SK-N-SH (cell line): ENCODE measurements at regions not wholly inside any gene's neighbourhood (a gene's known extent, or its start where the extent isn't known, plus 50 kb on each side); places are given as distances from the start of the nearest gene placed in this dataset.

Experiments used
- CTCF ChIA-PET: fragments of 300-600, 350-600 bp; formaldehyde crosslinking; extraction: SDS; loops from one replicate; lab custom pipeline; 2021; lab: Yijun Ruan, JAX
- POLR2A ChIA-PET: fragments of 350-600 bp; sonication (Branson Sonifier 250); formaldehyde crosslinking; extraction: SDS; loops from one replicate; lab custom pipeline; 2020; ENCODE audit warnings: antibody characterized with exemption, inconsistent platforms; lab: Yijun Ruan, JAX
- DNase-seq: peaks from one replicate; pipeline ENCODE4 v3.0.0; 2012
- H2AFZ ChIP-seq: fragments of 200-600 bp; sonication (generic); 2 replicates; pipeline ENCODE4 v1.8.1; 2016; ENCODE audit warnings: antibody characterized with exemption, mild to moderate bottlenecking, low read depth
- H3F3A ChIP-seq: fragments of 200-600 bp; sonication (generic); replicated peaks from 2 replicates; pipeline ENCODE3; 2016; ENCODE audit warnings: antibody characterized with exemption, mild to moderate bottlenecking; ENCODE audit not compliant: insufficient read depth
- H3K27ac ChIP-seq, 2 experiments: fragments of 200-500 bp in 1 of 2; fragments of 200-600 bp in 1 of 2; sonication (Bioruptor generic) in 1 of 2; sonication (generic), shearing (Covaris generic) in 1 of 2; 2 replicates each; pipeline versions ENCODE4 v1.5.1 to v1.6.1; 2014 to 2016; ENCODE audit warnings: low read depth in 2 of 2, inconsistent platforms in 1 of 2, low read length in 1 of 2, mild to moderate bottlenecking in 1 of 2, mixed read lengths in 1 of 2
- H3K27me3 ChIP-seq: fragments of 200-600 bp; sonication (generic), shearing (Covaris generic); 2 replicates; pipeline ENCODE4 v1.6.1; 2016; ENCODE audit warnings: mixed run types; ENCODE audit not compliant: insufficient read depth
- H3K36me3 ChIP-seq, 2 experiments: fragments of 200-500 bp in 1 of 2; fragments of 200-600 bp in 1 of 2; sonication (Bioruptor generic) in 1 of 2; sonication (generic) in 1 of 2; replicated peaks in 1 of 2; 2 replicates each; pipeline versions ENCODE3 to v1.5.1; 2014 to 2016; ENCODE audit warnings: low read length in 1 of 2, mild to moderate bottlenecking in 1 of 2; ENCODE audit not compliant: insufficient read depth in 2 of 2, control insufficient read depth in 1 of 2
- H3K4me1 ChIP-seq, 2 experiments: fragments of 200-500 bp in 1 of 2; fragments of 200-600 bp in 1 of 2; sonication (Bioruptor generic) in 1 of 2; sonication (generic), shearing (Covaris generic) in 1 of 2; 2 replicates each; pipeline versions ENCODE4 v1.5.1 to v1.6.1; 2014 to 2016; ENCODE audit warnings: low read depth in 1 of 2, low read length in 1 of 2, mixed run types in 1 of 2; ENCODE audit not compliant: insufficient read depth in 2 of 2, control insufficient read depth in 1 of 2
- H3K4me2 ChIP-seq: fragments of 200-600 bp; sonication (generic), shearing (Covaris generic); 2 replicates; pipeline ENCODE4 v1.6.1; 2017; ENCODE audit warnings: mixed run types
- H3K4me3 ChIP-seq, 2 experiments: fragments of 200-500 bp in 1 of 2; fragments of 200-600 bp in 1 of 2; sonication (Bioruptor generic) in 1 of 2; sonication (generic), shearing (Covaris generic) in 1 of 2; 2 replicates each; pipeline versions ENCODE4 v1.5.1 to v1.8.1; 2014 to 2016; ENCODE audit warnings: low read depth in 2 of 2, inconsistent platforms in 1 of 2, low read length in 1 of 2, mild to moderate bottlenecking in 1 of 2, mixed read lengths in 1 of 2, moderate library complexity in 1 of 2
- H3K79me2 ChIP-seq: fragments of 200-600 bp; sonication (generic); 2 replicates; pipeline ENCODE4 v1.8.1; 2017; ENCODE audit warnings: mild to moderate bottlenecking; ENCODE audit not compliant: insufficient read depth
- H3K9ac ChIP-seq: fragments of 200-600 bp; sonication (generic); 2 replicates; pipeline ENCODE4 v1.6.1; 2017; ENCODE audit warnings: mixed run types
- H3K9me2 ChIP-seq: fragments of 200-600 bp; sonication (generic); 2 replicates; pipeline ENCODE4 v1.6.1; 2017; ENCODE audit warnings: mixed run types
- H3K9me3 ChIP-seq: fragments of 200-600 bp; sonication (generic); 2 replicates; pipeline ENCODE4 v1.6.1; 2017; ENCODE audit warnings: mixed run types, mild to moderate bottlenecking, moderate library complexity
- H4K20me1 ChIP-seq: fragments of 200-600 bp; sonication (generic); 2 replicates; pipeline ENCODE4 v1.6.1; 2017; ENCODE audit warnings: mild to moderate bottlenecking, mixed run types; ENCODE audit not compliant: insufficient read depth
- ELF1 ChIP-seq: IDR thresholded peaks from 2 replicates; pipeline ENCODE4 v1.4.0; 2012
- FOSL2 ChIP-seq: IDR thresholded peaks from 2 replicates; pipeline ENCODE4 v1.4.0; 2012; ENCODE audit warnings: low read depth, mild to moderate bottlenecking, moderate library complexity, borderline replicate concordance
- POLR2AphosphoS5 ChIP-seq: IDR thresholded peaks from 2 replicates; pipeline ENCODE4 v1.6.1; 2012; ENCODE audit warnings: low read depth, low read length
- RCOR1 ChIP-seq: fragments of 150-350 bp; IDR thresholded peaks from 2 replicates; pipeline ENCODE4 v1.6.1; 2017; ENCODE audit warnings: antibody characterized with exemption, low read length
- SIN3A ChIP-seq: IDR thresholded peaks from 2 replicates; pipeline ENCODE4 v1.6.1; 2012; ENCODE audit warnings: low read depth, mild to moderate bottlenecking, low read length, moderate library complexity, borderline replicate concordance
- TCF12 ChIP-seq: IDR thresholded peaks from 2 replicates; pipeline ENCODE4 v1.4.0; 2012
- TEAD4 ChIP-seq: IDR thresholded peaks from 2 replicates; pipeline ENCODE4 v1.4.0; 2012; ENCODE audit warnings: mild to moderate bottlenecking, borderline replicate concordance; ENCODE audit not compliant: insufficient read depth
- WGBS: methylation state at CpG from one replicate; pipeline ENCODE4 v1.1.6; 2017; ENCODE audit warnings: low lambda C conversion rate; 5-methylcytosine and 5-hydroxymethylcytosine counted together
- TF ChIP-seq, protein P1 (sequence below): fragments of 150-350 bp; IDR thresholded peaks from 2 replicates; pipeline ENCODE4 v1.6.1; 2017; ENCODE audit warnings: antibody characterized with exemption, low read length, low read depth, borderline replicate concordance
- TF ChIP-seq, protein P2 (sequence below): fragments of 200-600 bp; sonication (generic); IDR thresholded peaks from 2 replicates; pipeline ENCODE4 v1.6.1; 2017; ENCODE audit warnings: antibody characterized with exemption, mild to moderate bottlenecking, moderate library complexity
- TF ChIP-seq, protein P3 (sequence below): IDR thresholded peaks from 2 replicates; pipeline ENCODE4 v1.4.0; 2012; ENCODE audit warnings: low read depth, borderline replicate concordance
- TF ChIP-seq, protein P4 (sequence below): IDR thresholded peaks from 2 replicates; pipeline ENCODE4 v1.6.1; 2012; ENCODE audit warnings: mild to moderate bottlenecking, low read depth, low read length, moderate library complexity

DNA sequence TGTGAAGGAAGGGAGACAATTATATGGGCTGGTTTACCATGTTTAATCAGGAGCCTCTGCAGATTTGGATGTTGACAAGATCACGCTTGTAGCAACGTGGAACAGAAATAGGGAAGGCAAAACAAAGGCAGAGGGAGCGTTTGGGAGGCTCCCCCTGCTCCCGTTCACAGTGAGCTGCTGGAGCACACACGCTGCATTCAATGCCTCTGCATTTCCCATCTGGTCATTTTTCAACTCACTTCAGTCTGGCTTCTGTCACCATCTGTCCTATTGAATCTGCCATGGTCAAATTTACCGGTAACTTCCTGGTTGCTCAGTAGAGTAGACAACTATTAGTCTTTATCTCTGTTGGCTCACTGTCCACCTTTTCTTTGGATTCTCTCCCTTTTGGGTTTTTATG lies 91.0 kb downstream of the NHLRC3 start:
- H4K20me1 ChIP-seq: no peaks in the 10 kb centered on the region
- no peak for DNase-seq
- no peaks in the 10 kb centered on the region for H3K9me2 ChIP-seq
- H3K9me3 ChIP-seq: no peaks in the 10 kb centered on the region
- H3K27me3 ChIP-seq: no peaks in the 10 kb centered on the region
- H3F3A ChIP-seq: no peaks in the 10 kb centered on the region
- POLR2A ChIA-PET: no interaction called here
- no peak overlapping the region for H2AFZ ChIP-seq
- H3K36me3 ChIP-seq: no peaks in the 10 kb centered on the region
- 15% methylated on average over 6 of the region's 6 CpGs for WGBS
- CTCF ChIA-PET: interaction anchor here (1.9 kb wide), 1 partner anchor 487 kb away, joined by 4 read pairs; no protein-coding TSS in a partner anchor
- no peak overlapping the region for H3K27ac ChIP-seq
- H3K4me2 ChIP-seq: no peak overlapping the region
- no peak overlapping the region for H3K4me3 ChIP-seq
- TF ChIP-seq RCOR1 (no peak), ELF1 (no peak), POLR2AphosphoS5 (no peak), FOSL2 (no peak), TEAD4 (no peak), SIN3A (no peak), TCF12 (no peak)
- TF ChIP-seq, protein P1, sequence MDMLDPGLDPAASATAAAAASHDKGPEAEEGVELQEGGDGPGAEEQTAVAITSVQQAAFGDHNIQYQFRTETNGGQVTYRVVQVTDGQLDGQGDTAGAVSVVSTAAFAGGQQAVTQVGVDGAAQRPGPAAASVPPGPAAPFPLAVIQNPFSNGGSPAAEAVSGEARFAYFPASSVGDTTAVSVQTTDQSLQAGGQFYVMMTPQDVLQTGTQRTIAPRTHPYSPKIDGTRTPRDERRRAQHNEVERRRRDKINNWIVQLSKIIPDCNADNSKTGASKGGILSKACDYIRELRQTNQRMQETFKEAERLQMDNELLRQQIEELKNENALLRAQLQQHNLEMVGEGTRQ: no peak
- TF ChIP-seq, protein P2, sequence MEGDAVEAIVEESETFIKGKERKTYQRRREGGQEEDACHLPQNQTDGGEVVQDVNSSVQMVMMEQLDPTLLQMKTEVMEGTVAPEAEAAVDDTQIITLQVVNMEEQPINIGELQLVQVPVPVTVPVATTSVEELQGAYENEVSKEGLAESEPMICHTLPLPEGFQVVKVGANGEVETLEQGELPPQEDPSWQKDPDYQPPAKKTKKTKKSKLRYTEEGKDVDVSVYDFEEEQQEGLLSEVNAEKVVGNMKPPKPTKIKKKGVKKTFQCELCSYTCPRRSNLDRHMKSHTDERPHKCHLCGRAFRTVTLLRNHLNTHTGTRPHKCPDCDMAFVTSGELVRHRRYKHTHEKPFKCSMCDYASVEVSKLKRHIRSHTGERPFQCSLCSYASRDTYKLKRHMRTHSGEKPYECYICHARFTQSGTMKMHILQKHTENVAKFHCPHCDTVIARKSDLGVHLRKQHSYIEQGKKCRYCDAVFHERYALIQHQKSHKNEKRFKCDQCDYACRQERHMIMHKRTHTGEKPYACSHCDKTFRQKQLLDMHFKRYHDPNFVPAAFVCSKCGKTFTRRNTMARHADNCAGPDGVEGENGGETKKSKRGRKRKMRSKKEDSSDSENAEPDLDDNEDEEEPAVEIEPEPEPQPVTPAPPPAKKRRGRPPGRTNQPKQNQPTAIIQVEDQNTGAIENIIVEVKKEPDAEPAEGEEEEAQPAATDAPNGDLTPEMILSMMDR: no peak
- TF ChIP-seq, all 33 proteins: peak for 0
- Histone ChIP-seq H3K79me2 (no peaks in the 10 kb centered on the region), H3K4me1 (no peaks in the 10 kb centered on the region), H3K9ac (no peak overlapping the region)

DNA sequence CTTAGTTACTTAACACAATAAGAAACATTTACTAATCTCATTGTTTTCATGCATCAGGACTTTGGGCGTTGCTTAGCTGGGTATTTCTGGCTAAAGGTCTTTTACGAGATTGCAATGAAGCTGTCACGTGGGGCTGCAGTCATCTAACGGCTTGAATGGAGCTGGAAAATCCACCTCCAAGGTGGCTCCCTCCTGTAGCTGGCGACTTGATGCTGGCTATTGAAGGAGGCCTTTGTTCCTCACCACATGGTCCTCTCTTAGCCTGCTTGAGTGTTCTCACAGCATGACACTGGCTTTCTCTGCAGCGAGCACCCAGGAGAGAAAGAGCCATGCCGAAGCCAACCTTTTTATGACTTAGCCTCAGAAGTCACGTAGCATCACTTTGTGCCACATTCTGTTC lies 92.0 kb downstream of the NHLRC3 start:
- Histone ChIP-seq H3K4me3 (no peak overlapping the region), H3K36me3 (no peaks in the 10 kb centered on the region), H3K9me3 (no peaks in the 10 kb centered on the region), H4K20me1 (no peaks in the 10 kb centered on the region), H3K9me2 (no peaks in the 10 kb centered on the region), H3K27me3 (no peaks in the 10 kb centered on the region), H3F3A (no peaks in the 10 kb centered on the region), H2AFZ (no peak overlapping the region), H3K4me2 (no peak overlapping the region), H3K79me2 (no peaks in the 10 kb centered on the region), H3K27ac (no peak overlapping the region), H3K9ac (no peak overlapping the region), H3K4me1 (no peaks in the 10 kb centered on the region)
- TF ChIP-seq FOSL2 (no peak), RCOR1 (no peak)
- TF ChIP-seq, protein P3, sequence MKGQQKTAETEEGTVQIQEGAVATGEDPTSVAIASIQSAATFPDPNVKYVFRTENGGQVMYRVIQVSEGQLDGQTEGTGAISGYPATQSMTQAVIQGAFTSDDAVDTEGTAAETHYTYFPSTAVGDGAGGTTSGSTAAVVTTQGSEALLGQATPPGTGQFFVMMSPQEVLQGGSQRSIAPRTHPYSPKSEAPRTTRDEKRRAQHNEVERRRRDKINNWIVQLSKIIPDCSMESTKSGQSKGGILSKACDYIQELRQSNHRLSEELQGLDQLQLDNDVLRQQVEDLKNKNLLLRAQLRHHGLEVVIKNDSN: no peak
- TF ChIP-seq, protein P4, sequence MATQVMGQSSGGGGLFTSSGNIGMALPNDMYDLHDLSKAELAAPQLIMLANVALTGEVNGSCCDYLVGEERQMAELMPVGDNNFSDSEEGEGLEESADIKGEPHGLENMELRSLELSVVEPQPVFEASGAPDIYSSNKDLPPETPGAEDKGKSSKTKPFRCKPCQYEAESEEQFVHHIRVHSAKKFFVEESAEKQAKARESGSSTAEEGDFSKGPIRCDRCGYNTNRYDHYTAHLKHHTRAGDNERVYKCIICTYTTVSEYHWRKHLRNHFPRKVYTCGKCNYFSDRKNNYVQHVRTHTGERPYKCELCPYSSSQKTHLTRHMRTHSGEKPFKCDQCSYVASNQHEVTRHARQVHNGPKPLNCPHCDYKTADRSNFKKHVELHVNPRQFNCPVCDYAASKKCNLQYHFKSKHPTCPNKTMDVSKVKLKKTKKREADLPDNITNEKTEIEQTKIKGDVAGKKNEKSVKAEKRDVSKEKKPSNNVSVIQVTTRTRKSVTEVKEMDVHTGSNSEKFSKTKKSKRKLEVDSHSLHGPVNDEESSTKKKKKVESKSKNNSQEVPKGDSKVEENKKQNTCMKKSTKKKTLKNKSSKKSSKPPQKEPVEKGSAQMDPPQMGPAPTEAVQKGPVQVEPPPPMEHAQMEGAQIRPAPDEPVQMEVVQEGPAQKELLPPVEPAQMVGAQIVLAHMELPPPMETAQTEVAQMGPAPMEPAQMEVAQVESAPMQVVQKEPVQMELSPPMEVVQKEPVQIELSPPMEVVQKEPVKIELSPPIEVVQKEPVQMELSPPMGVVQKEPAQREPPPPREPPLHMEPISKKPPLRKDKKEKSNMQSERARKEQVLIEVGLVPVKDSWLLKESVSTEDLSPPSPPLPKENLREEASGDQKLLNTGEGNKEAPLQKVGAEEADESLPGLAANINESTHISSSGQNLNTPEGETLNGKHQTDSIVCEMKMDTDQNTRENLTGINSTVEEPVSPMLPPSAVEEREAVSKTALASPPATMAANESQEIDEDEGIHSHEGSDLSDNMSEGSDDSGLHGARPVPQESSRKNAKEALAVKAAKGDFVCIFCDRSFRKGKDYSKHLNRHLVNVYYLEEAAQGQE: no peak
- DNase-seq: no peak
- ChIA-PET POLR2A (no interaction called here), CTCF (interaction anchor here (0.7 kb wide), 1 partner anchor 14 kb away, joined by 4 read pairs; no protein-coding TSS in a partner anchor)
- 37% methylated on average over 7 of the region's 8 CpGs for WGBS
